SKM-1 (cell line): ENCODE measurements at regions not wholly inside any gene's neighbourhood (a gene's known extent, or its start where the extent isn't known, plus 50 kb on each side); places are given as distances from the start of the nearest gene placed in this dataset.

Experiments used
- DNase-seq: peaks from one replicate; lab custom pipeline; 2025; ENCODE audit not compliant: unreplicated experiment; lab: John Stamatoyannopoulos, UW

- DNase-seq, result no peak
Measured at GRCh38 chr2:42925742-42926433, 133.5 kb upstream of the HAAO start.

- DNase-seq, result no peak
Measured at GRCh38 chr2:42924418-42924886, 132.1 kb upstream of the HAAO start.

- DNase-seq, result no peak
Measured at GRCh38 chr2:42923580-42924417, 131.4 kb upstream of the HAAO start.

GRCh38 chr2:42922790-42923579 is 130.6 kb upstream of the HAAO start:
- DNase-seq, result no peak

- DNase-seq, result no peak
Measured at GRCh38 chr2:42922293-42922692, 129.9 kb upstream of the HAAO start.

- DNase-seq, result no peak
Measured at GRCh38 chr2:42921721-42922120, 129.3 kb upstream of the HAAO start.

GRCh38 chr2:42921147-42921520 is 128.8 kb upstream of the HAAO start:
- DNase-seq, result no peak

- DNase-seq, result no peak
Measured at GRCh38 chr2:42920446-42921146, 128.2 kb upstream of the HAAO start.

- DNase-seq, result no peak
Measured at GRCh38 chr2:42918671-42919318, 126.4 kb upstream of the HAAO start.

GRCh38 chr2:42918041-42918440 is 125.7 kb upstream of the HAAO start:
- no peak for DNase-seq

GRCh38 chr2:42917425-42917927 is 125.1 kb upstream of the HAAO start:
- DNase-seq, result no peak

GRCh38 chr2:42916324-42916723 is 123.9 kb upstream of the HAAO start:
- no peak for DNase-seq

GRCh38 chr2:42914860-42915259 is 122.5 kb upstream of the HAAO start:
- no peak for DNase-seq

GRCh38 chr2:42914314-42914713 is 121.9 kb upstream of the HAAO start:
- no peak for DNase-seq

- DNase-seq, result peak; percentile 14
Measured at GRCh38 chr2:42913280-42913878, 121.0 kb upstream of the HAAO start.

GRCh38 chr2:42910645-42911405 is 118.4 kb upstream of the HAAO start:
- no peak for DNase-seq

GRCh38 chr2:42909966-42910365 is 117.6 kb upstream of the HAAO start:
- no peak for DNase-seq

- DNase-seq, result no peak
Measured at GRCh38 chr2:42908518-42909200, 116.3 kb upstream of the HAAO start.

- no peak for DNase-seq
Measured at GRCh38 chr2:42907835-42908234, 115.5 kb upstream of the HAAO start.
